Inflammatory macrophage treated with lipopolysaccharide for 4 hours (primary cell): ENCODE measurements at regions not wholly inside any gene's neighbourhood (a gene's known extent, or its start where the extent isn't known, plus 50 kb on each side); places are given as distances from the start of the nearest gene placed in this dataset.

ENCODE experiments used
- DNase-seq: peaks from one replicate; pipeline ENCODE4 v3.0.0-alpha.2; 2020

DNA sequence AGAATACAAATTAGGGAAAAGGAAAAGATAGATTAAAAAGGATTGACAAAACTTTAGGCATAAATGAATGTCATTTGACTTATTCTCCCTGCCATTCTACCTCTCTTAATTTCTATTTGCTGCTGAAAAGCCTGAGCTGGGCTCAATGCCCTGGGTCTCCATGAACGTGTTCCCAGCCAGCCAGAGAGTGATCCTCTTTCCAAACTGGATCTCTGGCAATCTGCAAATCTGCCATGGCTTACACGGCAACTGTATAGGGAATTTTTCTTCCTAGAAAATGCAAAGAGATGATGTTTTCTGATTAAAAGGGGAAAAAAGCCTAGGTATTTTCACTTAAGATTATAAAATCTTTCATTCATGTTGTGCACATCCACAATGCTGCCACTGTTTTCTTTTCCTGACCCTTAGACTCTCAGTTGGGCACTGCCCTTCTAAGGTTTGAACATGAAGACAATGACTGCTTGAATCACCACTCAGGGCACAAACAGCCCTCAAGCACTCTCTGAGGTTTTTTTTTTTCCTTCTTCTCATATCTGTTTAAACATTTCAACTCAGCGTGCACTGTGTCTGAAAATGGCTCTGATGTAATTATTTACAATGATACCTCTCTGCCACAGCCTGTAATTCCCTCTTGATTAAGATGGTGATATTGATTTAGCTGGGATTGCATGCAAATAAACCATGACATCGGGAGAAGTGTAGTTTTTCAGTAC is 60.3 kb downstream of the DACT1 start:
- no peak for DNase-seq

- DNase-seq: no peak
Measured at GRCh38 chr14:58699681-58700205, 62.0 kb downstream of the DACT1 start.

DNA sequence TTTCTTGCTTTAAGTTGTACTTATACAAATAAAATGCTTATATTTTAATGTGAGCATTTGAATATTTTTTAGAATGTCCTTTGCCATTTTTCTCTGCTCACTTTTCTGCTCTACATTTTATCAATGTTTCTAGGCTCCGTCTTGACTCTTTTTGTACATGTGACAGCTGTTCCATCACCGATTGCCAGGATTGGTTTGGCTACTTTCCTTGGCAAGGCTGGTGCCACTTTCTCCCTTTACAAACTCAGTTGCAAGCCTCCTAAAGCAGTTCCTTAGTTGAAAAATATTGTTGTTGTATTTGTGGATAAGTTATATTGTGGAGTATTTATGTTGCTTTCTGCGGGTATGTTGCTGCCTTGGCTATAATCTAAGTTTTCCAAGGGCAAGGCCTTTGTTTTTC is 63.4 kb downstream of the DACT1 start:
- DNase-seq: no peak

DNA sequence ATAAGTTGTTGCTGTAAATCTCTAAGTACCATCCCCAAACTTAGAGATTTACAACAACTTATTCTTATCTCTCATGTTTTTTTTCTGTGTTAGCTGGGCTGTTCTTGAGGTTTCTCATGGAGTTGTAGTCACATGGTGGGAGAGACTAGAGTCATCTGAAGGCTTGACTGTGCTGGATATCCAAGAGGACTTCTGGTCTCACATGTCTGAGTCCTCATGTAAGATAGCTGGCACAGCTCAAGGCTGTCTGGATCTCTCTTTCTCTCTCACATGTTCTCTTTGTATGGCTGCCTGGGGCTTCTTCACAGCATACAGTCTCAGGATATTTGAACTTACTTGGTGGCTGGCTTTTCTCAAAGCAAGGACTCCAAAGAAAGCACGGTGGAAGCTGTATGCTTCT is 63.8 kb downstream of the DACT1 start:
- DNase-seq: no peak

DNA sequence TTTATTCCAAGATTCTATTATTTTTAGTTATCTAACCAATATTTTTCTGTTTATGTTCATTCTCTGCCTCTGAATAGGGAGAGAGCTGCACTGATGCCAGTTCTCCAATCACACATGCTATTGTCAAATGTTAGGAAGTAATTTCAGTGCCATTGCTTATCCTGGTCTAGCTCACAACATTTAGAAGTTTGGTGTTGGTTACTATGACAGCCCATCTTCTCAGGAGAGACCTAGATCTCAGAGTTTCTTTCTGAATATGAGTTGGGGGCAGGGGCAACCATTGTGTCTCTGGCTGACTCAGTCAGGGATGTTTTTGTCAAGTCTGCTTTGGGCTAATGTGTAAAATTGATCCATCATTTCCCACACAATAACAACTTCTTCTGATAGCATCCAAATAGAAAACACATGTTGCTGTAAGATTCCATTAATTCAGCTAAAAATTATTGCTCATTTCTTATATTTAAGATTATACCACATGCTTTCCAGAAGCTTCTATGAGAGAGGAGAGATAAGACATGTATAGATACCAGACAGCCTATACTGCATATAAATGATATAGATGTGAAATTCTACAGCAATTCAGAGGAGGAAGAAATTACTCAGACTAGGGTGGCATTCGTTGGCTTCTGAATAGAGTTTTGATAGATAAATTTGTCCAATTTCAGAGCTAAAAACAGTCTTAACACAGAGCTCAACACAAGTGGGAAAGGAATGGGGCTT is 64.8 kb downstream of the DACT1 start:
- DNase-seq: no peak

GRCh38 chr14:58703161-58703506 is 65.4 kb downstream of the DACT1 start:
- DNase-seq: no peak

DNA sequence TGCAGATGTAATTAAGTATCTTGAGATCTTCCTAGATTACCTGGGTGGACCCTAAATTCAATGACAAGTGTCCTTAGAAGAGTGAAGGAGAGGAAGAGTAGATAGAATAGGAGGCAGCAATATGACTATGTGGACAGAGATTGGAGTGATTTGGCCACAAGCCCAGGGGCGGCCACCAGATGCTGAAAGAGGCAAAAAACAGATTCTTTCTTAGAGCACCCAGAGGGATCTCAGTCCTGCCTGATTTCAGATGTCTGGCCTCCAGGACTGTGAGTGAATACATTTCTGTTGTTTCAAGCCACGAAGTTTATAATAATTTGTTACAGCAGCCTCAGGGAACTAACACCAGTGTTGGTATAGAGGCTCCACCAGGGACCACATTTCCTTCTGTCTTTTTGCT is 67.3 kb downstream of the DACT1 start:
- DNase-seq: no peak

- DNase-seq: no peak
Measured at GRCh38 chr14:58707949-58708348, 70.2 kb downstream of the DACT1 start.

- DNase-seq: no peak
Measured at GRCh38 chr14:58709949-58710348, 72.2 kb downstream of the DACT1 start.

- DNase-seq: no peak
Measured at GRCh38 chr14:58711382-58711781, 73.6 kb downstream of the DACT1 start.

DNA sequence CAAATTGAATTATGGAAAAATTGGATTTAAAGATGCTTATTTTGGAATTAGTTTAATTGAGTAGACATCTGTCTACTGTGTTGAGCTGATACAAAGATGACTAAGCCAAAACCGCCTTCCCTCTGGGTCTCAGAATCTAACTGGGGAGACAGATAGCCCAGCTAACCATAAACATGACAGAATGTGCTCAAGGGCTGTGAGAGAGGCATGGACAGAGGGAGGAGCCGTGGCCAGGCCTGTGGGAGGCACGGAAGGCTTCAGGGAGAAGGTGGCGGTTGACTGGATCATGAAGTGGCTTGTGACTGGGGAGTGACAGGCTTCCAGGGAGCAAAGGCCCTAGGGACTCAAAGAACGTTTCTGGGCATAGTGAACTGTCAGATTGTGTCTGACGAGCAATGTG is 74.6 kb downstream of the DACT1 start:
- DNase-seq: no peak

- DNase-seq: no peak
Measured at GRCh38 chr14:58713677-58714076, 75.9 kb downstream of the DACT1 start.

DNA sequence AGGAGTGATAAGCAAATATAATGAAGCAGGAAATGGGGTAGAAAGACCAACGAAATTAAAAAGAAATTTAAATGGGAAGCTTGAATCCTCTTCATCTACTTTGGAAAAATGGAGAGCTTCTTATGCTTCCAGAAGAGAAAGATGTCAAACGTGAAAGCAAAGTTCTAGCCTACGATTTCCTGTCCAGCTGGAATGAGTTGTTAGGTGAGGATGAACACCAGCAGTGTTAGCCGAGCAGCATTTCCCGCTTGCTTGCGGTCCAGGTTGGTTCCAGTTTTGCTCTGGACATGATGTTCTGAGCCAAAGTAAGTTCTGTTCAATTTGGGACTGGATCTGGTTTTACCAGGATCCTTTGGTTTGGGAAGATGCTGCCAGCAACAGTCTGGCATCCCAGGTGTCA is 78.9 kb downstream of the DACT1 start:
- DNase-seq: no peak

- DNase-seq: no peak
Measured at GRCh38 chr14:58717211-58717610, 79.4 kb downstream of the DACT1 start.

GRCh38 chr14:58717813-58718212 is 80.1 kb downstream of the DACT1 start:
- no peak for DNase-seq

GRCh38 chr14:58718226-58719205 is 80.8 kb downstream of the DACT1 start:
- DNase-seq: no peak

- no peak for DNase-seq
Measured at GRCh38 chr14:58721723-58722122, 84.0 kb downstream of the DACT1 start.

DNA sequence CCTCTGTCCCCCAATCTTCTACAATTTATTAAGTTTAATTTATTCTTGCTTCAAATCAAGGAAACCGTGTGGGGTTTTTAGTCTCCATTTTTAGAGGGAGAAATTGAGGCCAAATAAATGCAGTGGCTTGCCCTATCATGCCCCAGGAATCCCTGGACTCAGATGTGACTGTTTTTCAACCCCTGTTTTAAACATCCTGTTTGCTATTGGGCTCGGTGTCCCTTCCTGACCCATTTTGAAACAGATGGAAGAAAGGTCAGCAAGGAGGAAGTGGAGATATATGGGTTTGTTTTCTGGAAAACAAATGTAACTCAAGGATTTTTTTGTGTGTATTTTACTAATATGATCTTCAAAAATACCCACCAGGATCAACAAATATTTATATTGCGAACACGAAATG is 84.7 kb downstream of the DACT1 start:
- DNase-seq: no peak

GRCh38 chr14:58724206-58724605 is 86.4 kb downstream of the DACT1 start:
- peak; percentile 51 for DNase-seq

GRCh38 chr14:58724702-58725101 is 86.9 kb downstream of the DACT1 start:
- no peak for DNase-seq

- DNase-seq: no peak
Measured at GRCh38 chr14:58725226-58725625, 87.5 kb downstream of the DACT1 start.

DNA sequence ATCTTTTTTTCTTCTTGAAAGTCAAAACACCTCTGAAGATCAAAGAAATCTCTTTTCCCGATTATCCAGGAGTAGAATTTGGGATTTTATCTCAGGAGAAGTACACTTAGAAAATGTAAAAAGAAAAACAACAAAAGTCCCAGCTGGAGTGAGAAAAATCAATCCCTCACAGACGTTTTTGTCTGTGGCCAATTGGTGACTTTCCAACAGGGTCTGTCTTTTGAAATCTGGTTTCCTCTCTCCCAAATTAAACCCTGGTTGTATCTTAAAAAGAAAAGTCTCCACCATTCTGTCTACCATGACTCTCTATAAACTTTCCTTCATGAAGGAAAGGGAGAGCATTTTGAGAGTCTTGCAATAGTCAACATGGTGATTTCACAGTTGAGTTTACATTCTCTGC is 88.1 kb downstream of the DACT1 start:
- DNase-seq: no peak

DNA sequence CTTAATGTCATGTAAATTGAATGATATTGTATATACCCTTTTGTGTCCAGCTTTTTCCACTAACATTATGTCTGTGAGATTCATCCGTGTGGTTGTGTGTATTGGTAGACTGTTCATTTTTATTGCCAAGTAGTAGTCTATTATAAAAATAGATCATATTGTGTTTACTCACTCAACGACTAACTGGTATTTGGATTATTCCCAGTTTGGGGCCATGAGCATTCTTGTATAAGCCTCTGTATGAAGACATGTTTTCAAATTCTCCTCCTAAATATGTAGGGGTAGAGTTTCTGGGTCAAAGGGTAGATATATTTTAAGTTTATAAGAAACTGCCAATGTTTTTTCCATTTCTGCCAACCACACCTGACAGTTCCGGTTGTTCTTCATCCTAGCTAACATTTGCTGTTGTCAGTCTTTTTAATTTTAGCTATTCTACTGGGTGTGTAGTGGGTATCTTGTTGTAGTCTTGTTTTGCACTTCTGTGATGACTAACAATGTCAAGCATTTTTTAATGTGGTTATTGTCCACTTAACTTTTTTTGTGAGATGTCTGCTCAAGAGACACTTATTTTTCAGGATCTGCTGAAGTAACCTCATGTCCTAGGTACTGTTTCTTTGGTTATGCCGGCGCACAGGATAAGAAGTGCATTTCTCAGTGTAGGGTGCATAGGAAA is 93.2 kb downstream of the DACT1 start:
- DNase-seq: no peak
